ENCODE measurements at regions not wholly inside any gene's neighbourhood (a gene's known extent, or its start where the extent isn't known, plus 50 kb on each side); places are given as distances from the start of the nearest gene placed in this dataset.
"Not testable (repeated sequence)": the region's sequence is repeated elsewhere in the genome, so short reads cannot be mapped to it uniquely, and the experiment has no call there.

DNA sequence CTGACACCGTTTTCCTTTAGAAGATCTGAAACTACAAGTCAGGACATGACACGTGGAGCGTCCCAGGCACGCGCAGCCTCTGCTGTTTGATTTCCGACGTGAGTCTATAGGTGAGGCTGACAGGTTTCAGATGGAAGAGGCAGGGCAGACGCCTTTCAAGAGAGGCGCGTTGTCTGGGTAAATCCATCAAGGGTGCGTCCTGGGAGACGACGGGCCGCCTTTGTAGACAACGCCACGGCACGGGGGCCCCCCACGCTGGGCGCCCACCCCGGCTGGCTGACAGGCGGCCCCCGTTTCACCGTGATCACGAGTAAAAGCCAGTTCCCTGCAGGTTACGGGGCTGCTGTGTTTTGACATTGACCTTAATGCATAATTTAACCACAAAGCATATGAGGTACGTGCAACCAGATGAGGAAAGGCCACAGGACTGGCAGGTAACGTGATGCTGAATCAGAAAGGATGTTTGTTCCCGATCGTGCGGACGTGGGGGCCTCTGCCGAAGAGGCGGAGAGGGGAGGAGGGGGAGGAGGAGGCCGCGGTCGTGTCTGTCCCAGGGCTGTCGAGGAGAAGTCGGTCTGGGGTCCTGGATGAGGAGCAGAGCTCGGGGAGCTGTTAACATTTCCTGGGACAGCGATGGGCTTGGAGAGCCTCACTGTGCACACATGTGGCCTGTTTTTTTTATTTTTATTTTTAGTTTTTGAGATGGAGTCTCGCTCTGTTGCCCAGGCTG is 51.1 kb upstream of the PPP2R3B start:
- no peak for DNase-seq
- no peak overlapping the region for H3K4me3 ChIP-seq (ENCODE audit: low read length)
- peaks cover 12% of the 10 kb centered on the region for H3K27me3 ChIP-seq (ENCODE audit: control insufficient read depth, insufficient read depth, low read length)
- H3K27ac ChIP-seq (ENCODE audit: low read length), result no peak overlapping the region
- H3K4me1 ChIP-seq (ENCODE audit: control insufficient read depth, insufficient read depth, low read length), result no peaks in the 10 kb centered on the region
- WGBS (ENCODE audit: insufficient coverage), result 21% methylated on average over 30 of the region's 41 CpGs
- H3K36me3 ChIP-seq (ENCODE audit: control insufficient read depth, insufficient read depth, low read length), result no peaks in the 10 kb centered on the region
- peaks cover 2% of the 10 kb centered on the region for H3K9me3 ChIP-seq (replicated peaks; ENCODE audit: control insufficient read depth, low read depth, low read length)

DNA sequence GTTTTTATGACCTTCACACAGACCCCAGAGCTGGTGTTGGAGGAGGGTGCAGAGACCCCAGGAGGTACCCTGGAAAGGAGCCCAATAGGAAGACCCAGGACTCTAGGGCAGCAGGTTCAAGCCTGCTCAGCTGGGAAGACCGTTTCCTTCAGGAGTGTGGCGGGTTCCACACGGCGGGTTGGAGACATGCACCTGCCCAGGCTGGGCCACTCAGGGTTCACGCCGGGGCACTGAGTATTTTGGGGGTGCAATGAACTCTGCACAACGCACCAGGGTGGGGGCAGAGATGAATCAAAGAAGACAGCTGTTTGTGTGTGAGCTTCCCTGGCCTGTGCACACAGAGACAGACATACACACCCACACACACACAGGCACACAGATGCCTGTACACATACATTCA is 52.5 kb upstream of the PPP2R3B start:
- H3K27me3 ChIP-seq (ENCODE audit: control insufficient read depth, insufficient read depth, low read length), result peaks cover 12% of the 10 kb centered on the region
- WGBS (ENCODE audit: insufficient coverage), result 92% methylated on average over 4 of the region's 7 CpGs
- no peaks in the 10 kb centered on the region for H3K4me1 ChIP-seq (ENCODE audit: control insufficient read depth, insufficient read depth, low read length)
- DNase-seq, result no peak
- no peak overlapping the region for H3K4me3 ChIP-seq (ENCODE audit: low read length)
- H3K9me3 ChIP-seq (replicated peaks; ENCODE audit: control insufficient read depth, low read depth, low read length), result peaks cover 2% of the 10 kb centered on the region
- H3K27ac ChIP-seq (ENCODE audit: low read length), result no peak overlapping the region
- no peaks in the 10 kb centered on the region for H3K36me3 ChIP-seq (ENCODE audit: control insufficient read depth, insufficient read depth, low read length)

DNA sequence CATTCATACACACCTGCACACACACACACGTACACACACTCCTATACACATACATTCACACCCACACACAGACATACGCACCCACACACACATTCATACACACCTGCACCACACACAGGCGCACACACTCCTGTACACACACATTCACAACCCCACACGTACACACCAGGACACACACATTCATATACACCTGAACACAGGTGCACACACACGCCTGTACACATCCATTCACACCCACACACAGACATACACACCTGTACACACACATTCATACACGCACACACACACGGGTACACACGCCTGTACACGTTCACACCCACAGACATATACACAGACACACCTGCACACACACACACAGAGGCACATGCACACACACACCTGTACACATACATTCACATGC is 53.0 kb upstream of the PPP2R3B start:
- H3K27ac ChIP-seq (ENCODE audit: low read length), result no peak overlapping the region
- 87% methylated on average over 9 of the region's 9 CpGs for WGBS (ENCODE audit: insufficient coverage)
- DNase-seq, result no peak
- no peak overlapping the region for H3K4me3 ChIP-seq (ENCODE audit: low read length)
- H3K9me3 ChIP-seq (replicated peaks; ENCODE audit: control insufficient read depth, low read depth, low read length), result peaks cover 2% of the 10 kb centered on the region
- no peaks in the 10 kb centered on the region for H3K36me3 ChIP-seq (ENCODE audit: control insufficient read depth, insufficient read depth, low read length)
- no peaks in the 10 kb centered on the region for H3K4me1 ChIP-seq (ENCODE audit: control insufficient read depth, insufficient read depth, low read length)
- peaks cover 12% of the 10 kb centered on the region for H3K27me3 ChIP-seq (ENCODE audit: control insufficient read depth, insufficient read depth, low read length)

DNA sequence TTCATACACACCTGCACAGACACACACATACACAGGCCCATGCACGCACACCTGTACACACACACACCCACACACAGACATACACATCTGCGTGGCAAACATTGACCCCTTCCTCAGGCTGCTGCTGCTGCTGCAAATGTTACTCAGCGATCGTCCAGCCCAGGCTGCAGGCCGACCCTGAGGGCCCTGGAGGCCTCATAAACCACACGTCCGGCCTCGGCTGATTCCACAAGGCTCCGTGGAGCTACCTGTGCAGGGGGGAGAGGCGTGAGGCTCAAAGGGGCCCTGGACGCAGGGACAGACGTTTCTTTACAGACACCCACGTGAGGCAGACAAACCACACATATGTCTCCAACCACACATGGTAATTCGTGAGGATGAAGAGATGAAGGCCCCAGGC is 53.9 kb upstream of the PPP2R3B start:
- WGBS (ENCODE audit: insufficient coverage), result 64% methylated on average over 7 of the region's 14 CpGs
- DNase-seq, result no peak
- Histone ChIP-seq H3K27me3 (ENCODE audit: control insufficient read depth, insufficient read depth, low read length) (peaks cover 9% of the 10 kb centered on the region), H3K4me3 (ENCODE audit: low read length) (no peak overlapping the region), H3K9me3 (replicated peaks; ENCODE audit: control insufficient read depth, low read depth, low read length) (peaks cover 2% of the 10 kb centered on the region), H3K27ac (ENCODE audit: low read length) (no peak overlapping the region), H3K4me1 (ENCODE audit: control insufficient read depth, insufficient read depth, low read length) (no peaks in the 10 kb centered on the region), H3K36me3 (ENCODE audit: control insufficient read depth, insufficient read depth, low read length) (no peaks in the 10 kb centered on the region)

GRCh38 chrX:443536-444210 is 57.0 kb upstream of the PPP2R3B start:
- Histone ChIP-seq H3K4me1 (ENCODE audit: control insufficient read depth, insufficient read depth, low read length) (no peaks in the 10 kb centered on the region), H3K27me3 (ENCODE audit: control insufficient read depth, insufficient read depth, low read length) (peaks cover 7% of the 10 kb centered on the region), H3K9me3 (replicated peaks; ENCODE audit: control insufficient read depth, low read depth, low read length) (peaks cover 2% of the 10 kb centered on the region), H3K36me3 (ENCODE audit: control insufficient read depth, insufficient read depth, low read length) (no peaks in the 10 kb centered on the region), H3K27ac (ENCODE audit: low read length) (no peak overlapping the region), H3K4me3 (ENCODE audit: low read length) (no peak overlapping the region)
- DNase-seq, result no peak
- 66% methylated on average over 11 of the region's 11 CpGs for WGBS (ENCODE audit: insufficient coverage)

DNA sequence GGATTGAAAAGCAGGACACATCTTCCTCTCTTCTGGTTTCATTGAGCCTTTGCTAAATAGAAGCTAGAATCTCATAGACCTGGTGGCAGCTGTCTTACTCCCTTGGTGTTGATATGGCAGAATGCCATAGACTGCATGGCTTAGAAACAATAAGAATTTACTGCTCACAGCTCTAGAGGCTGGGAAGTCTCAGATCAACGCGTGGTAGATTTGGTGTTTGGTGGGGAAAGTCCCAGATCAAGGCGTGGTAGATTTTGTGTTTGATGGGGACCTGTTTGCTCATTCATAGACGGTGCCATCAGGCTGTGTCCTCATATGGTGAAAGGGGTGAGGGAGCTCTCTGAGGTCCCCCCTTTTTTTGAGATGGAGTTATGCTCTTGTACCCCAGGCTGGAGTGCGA is 57.6 kb upstream of the PPP2R3B start:
- Histone ChIP-seq H3K27me3 (ENCODE audit: control insufficient read depth, insufficient read depth, low read length) (peaks cover 6% of the 10 kb centered on the region), H3K4me3 (ENCODE audit: low read length) (no peak overlapping the region), H3K36me3 (ENCODE audit: control insufficient read depth, insufficient read depth, low read length) (no peaks in the 10 kb centered on the region), H3K4me1 (ENCODE audit: control insufficient read depth, insufficient read depth, low read length) (no peaks in the 10 kb centered on the region), H3K27ac (ENCODE audit: low read length) (no peak overlapping the region), H3K9me3 (replicated peaks; ENCODE audit: control insufficient read depth, low read depth, low read length) (peaks cover 2% of the 10 kb centered on the region)
- DNase-seq, result no peak
- WGBS (ENCODE audit: insufficient coverage), result 83% methylated on average over 3 of the region's 5 CpGs

GRCh38 chrX:445727-446126 is 59.0 kb upstream of the PPP2R3B start:
- peaks cover under 1% of the 10 kb centered on the region for H3K9me3 ChIP-seq (replicated peaks; ENCODE audit: control insufficient read depth, low read depth, low read length)
- no peaks in the 10 kb centered on the region for H3K36me3 ChIP-seq (ENCODE audit: control insufficient read depth, insufficient read depth, low read length)
- H3K27me3 ChIP-seq (ENCODE audit: control insufficient read depth, insufficient read depth, low read length), result peaks cover 6% of the 10 kb centered on the region
- no peak overlapping the region for H3K27ac ChIP-seq (ENCODE audit: low read length)
- H3K4me1 ChIP-seq (ENCODE audit: control insufficient read depth, insufficient read depth, low read length), result no peaks in the 10 kb centered on the region
- 9% methylated on average over 4 of the region's 8 CpGs for WGBS (ENCODE audit: insufficient coverage)
- no peak for DNase-seq
- no peak overlapping the region for H3K4me3 ChIP-seq (ENCODE audit: low read length)

DNA sequence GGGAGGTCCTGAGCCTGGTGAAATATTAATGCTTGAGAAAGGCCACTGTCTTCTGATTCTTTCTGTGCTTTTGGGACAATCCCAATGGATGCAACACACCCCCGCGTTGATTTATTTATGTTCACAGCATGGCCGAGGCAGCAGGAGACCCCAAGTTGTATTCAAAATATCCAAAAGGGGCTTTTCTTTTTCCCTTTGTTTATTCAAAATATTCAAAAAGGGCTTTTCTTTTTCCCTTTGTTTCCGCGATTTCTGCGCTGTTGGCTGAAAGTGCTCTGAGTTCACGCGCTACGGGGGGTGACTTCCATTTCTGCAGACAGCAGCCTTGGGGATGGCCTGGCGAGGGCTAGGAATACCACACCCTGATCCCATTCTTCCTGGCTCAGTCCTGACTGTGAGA is 59.5 kb upstream of the PPP2R3B start:
- Histone ChIP-seq H3K9me3 (replicated peaks; ENCODE audit: control insufficient read depth, low read depth, low read length) (no peaks in the 10 kb centered on the region), H3K27ac (ENCODE audit: low read length) (no peak overlapping the region), H3K4me3 (ENCODE audit: low read length) (no peak overlapping the region), H3K36me3 (ENCODE audit: control insufficient read depth, insufficient read depth, low read length) (no peaks in the 10 kb centered on the region), H3K4me1 (ENCODE audit: control insufficient read depth, insufficient read depth, low read length) (no peaks in the 10 kb centered on the region), H3K27me3 (ENCODE audit: control insufficient read depth, insufficient read depth, low read length) (peaks cover 6% of the 10 kb centered on the region)
- DNase-seq, result no peak
- WGBS (ENCODE audit: insufficient coverage), result 41% methylated on average over 9 of the region's 10 CpGs

- Histone ChIP-seq H3K36me3 (ENCODE audit: control insufficient read depth, insufficient read depth, low read length) (no peaks in the 10 kb centered on the region), H3K4me1 (ENCODE audit: control insufficient read depth, insufficient read depth, low read length) (no peaks in the 10 kb centered on the region), H3K27me3 (ENCODE audit: control insufficient read depth, insufficient read depth, low read length) (peaks cover 6% of the 10 kb centered on the region), H3K4me3 (ENCODE audit: low read length) (no peak overlapping the region), H3K9me3 (replicated peaks; ENCODE audit: control insufficient read depth, low read depth, low read length) (no peaks in the 10 kb centered on the region), H3K27ac (ENCODE audit: low read length) (no peak overlapping the region)
- WGBS (ENCODE audit: insufficient coverage), result no CpG with 5 or more reads among the region's 5 CpGs
- DNase-seq, result no peak
Measured at GRCh38 chrX:447052-447451, 60.3 kb upstream of the PPP2R3B start.

- 68% methylated on average over 11 of the region's 12 CpGs for WGBS (ENCODE audit: insufficient coverage)
- not testable (repeated sequence) for H3K27me3 ChIP-seq (ENCODE audit: control insufficient read depth, insufficient read depth, low read length); H3K4me3 ChIP-seq (ENCODE audit: low read length); H3K36me3 ChIP-seq (ENCODE audit: control insufficient read depth, insufficient read depth, low read length); H3K9me3 ChIP-seq (replicated peaks; ENCODE audit: control insufficient read depth, low read depth, low read length); H3K27ac ChIP-seq (ENCODE audit: low read length); H3K4me1 ChIP-seq (ENCODE audit: control insufficient read depth, insufficient read depth, low read length); DNase-seq
Measured at GRCh38 chrX:451750-452149, 65.0 kb upstream of the PPP2R3B start.

Data from muscle of leg (tissue), 3 donors.